GM12878 (cell line): ENCODE measurements at regions not wholly inside any gene's neighbourhood (a gene's known extent, or its start where the extent isn't known, plus 50 kb on each side); places are given as distances from the start of the nearest gene placed in this dataset.

Source experiments
- ATAC-seq: fragments of 200-7000 bp; cut with Tn5 transposase; 3 replicates; pipeline ENCODE4 v1.9.1; 2020; ENCODE audit warnings: mild to moderate bottlenecking, moderate library complexity
- BruUV-seq: library from RNA; stranded (reverse); fragments of 400-500 nt; replicated peaks from 2 replicates; lab custom pipeline; 2021; lab: Mats Ljungman, UMichigan
- CTCF ChIA-PET: fragments of 300-600 bp; sonication (Branson Sonifier 250); formaldehyde crosslinking; extraction: SDS; loops from one replicate; lab custom pipeline; 2021; ENCODE audit warnings: inconsistent platforms; lab: Yijun Ruan, JAX
- POLR2A ChIA-PET: fragments of 350-600 bp; formaldehyde crosslinking; extraction: SDS; loops from one replicate; lab custom pipeline; 2021; ENCODE audit warnings: inconsistent platforms; lab: Charles Lee
- RAD21 ChIA-PET: fragments of 300-600 bp; sonication (Branson Sonifier 250); formaldehyde crosslinking; loops from one replicate; lab custom pipeline; 2023; ENCODE audit warnings: antibody characterized with exemption; ENCODE audit not compliant: unreplicated experiment; lab: Charles Lee
- SMC1A ChIA-PET: fragments of 300-600 bp; sonication (Branson Sonifier 250); formaldehyde crosslinking; loops from one replicate; lab custom pipeline; 2023; ENCODE audit not compliant: unreplicated experiment, uncharacterized antibody; lab: Charles Lee
- DNase-seq: peaks from one replicate; pipeline ENCODE4 v3.0.0-alpha.2; 2011; ENCODE audit warnings: low read depth, low spot score
- FAIRE-seq: peaks from 3 replicates; lab custom pipeline; 2011; peaks lifted over from hg19 to GRCh38; lab: Jason Lieb, UNC
- H2AFZ ChIP-seq: 2 replicates; pipeline ENCODE4 v1.6.0; 2011; ENCODE audit warnings: low read depth, low read length, control low read depth; ENCODE audit not compliant: control insufficient read depth
- H3K27ac ChIP-seq: 2 replicates; pipeline ENCODE4 v1.5.1; 2011; ENCODE audit warnings: control low read depth; ENCODE audit not compliant: control insufficient read depth, insufficient read depth
- H3K27me3 ChIP-seq, 2 experiments: replicated peaks in 1 of 2; 2 replicates each; pipeline versions ENCODE4 v1.6.0 to v1.6.1; 2011; ENCODE audit warnings: low read length in 1 of 2; ENCODE audit not compliant: control insufficient read depth in 2 of 2, insufficient read depth in 2 of 2
- H3K36me3 ChIP-seq, 2 experiments: 2 replicates each; pipeline ENCODE4 v1.5.1; 2011; ENCODE audit warnings: low read length in 1 of 2; ENCODE audit not compliant: control insufficient read depth in 2 of 2, insufficient read depth in 2 of 2
- H3K4me1 ChIP-seq: 2 replicates; pipeline ENCODE4 v1.6.1; 2011; ENCODE audit warnings: mild to moderate bottlenecking, low read length, moderate library complexity, mixed read lengths; ENCODE audit not compliant: control insufficient read depth, insufficient read depth
- H3K4me2 ChIP-seq: 2 replicates; pipeline ENCODE4 v1.6.0; 2011; ENCODE audit warnings: control low read depth; ENCODE audit not compliant: control insufficient read depth, insufficient read depth
- H3K4me3 ChIP-seq: fragments of 200-600 bp; sonication (generic); 2 replicates; pipeline ENCODE4 v1.5.1; 2016
- H3K79me2 ChIP-seq: 2 replicates; pipeline ENCODE4 v1.6.0; 2011; ENCODE audit warnings: low read length; ENCODE audit not compliant: control insufficient read depth, insufficient read depth
- H3K9ac ChIP-seq: 2 replicates; pipeline ENCODE4 v1.8.0; 2011; ENCODE audit warnings: low read length, control low read depth, mixed read lengths; ENCODE audit not compliant: control insufficient read depth, insufficient read depth
- H3K9me3 ChIP-seq: replicated peaks from 3 replicates; pipeline ENCODE4 v1.5.1; 2011; ENCODE audit warnings: mild to moderate bottlenecking, low read length; ENCODE audit not compliant: control insufficient read depth, insufficient read depth
- H4K20me1 ChIP-seq: 2 replicates; pipeline ENCODE4 v1.6.0; 2011; ENCODE audit not compliant: control insufficient read depth, insufficient read depth
- CBX5 ChIP-seq: sonication (generic); IDR thresholded peaks from 2 replicates; pipeline ENCODE4 v1.6.1; 2016; ENCODE audit warnings: low read depth, moderate library complexity, mild to moderate bottlenecking, inconsistent platforms
- CHD1 ChIP-seq: IDR thresholded peaks from 2 replicates; pipeline ENCODE4 v1.6.1; 2012; ENCODE audit warnings: low read depth, low read length, improper control_type of control experiment
- GABPA ChIP-seq: IDR thresholded peaks from 2 replicates; pipeline ENCODE4 v1.6.1; 2014; ENCODE audit warnings: antibody characterized with exemption, low read depth, mild to moderate bottlenecking, inconsistent platforms
- MAX ChIP-seq: IDR thresholded peaks from 2 replicates; pipeline ENCODE4 v1.6.1; 2012; ENCODE audit warnings: low read depth, low read length, improper control_type of control experiment
- NR2C2 ChIP-seq: IDR thresholded peaks from 2 replicates; pipeline ENCODE4 v1.6.1; 2011; ENCODE audit warnings: borderline replicate concordance, low read depth; ENCODE audit not compliant: control insufficient read depth, insufficient read length
- NRF1 ChIP-seq: conservative IDR thresholded peaks from 2 replicates; pipeline ENCODE4 v1.6.1; 2011; ENCODE audit warnings: mild to moderate bottlenecking, low read depth, low read length, improper control_type of control experiment
- REST ChIP-seq: IDR thresholded peaks from 2 replicates; pipeline ENCODE4 v1.6.1; 2012; ENCODE audit warnings: mild to moderate bottlenecking, low read depth, low read length
- SUZ12 ChIP-seq: fragments of 200-600 bp; sonication (generic); IDR thresholded peaks from one replicate; pipeline ENCODE4 v1.6.1; 2018; ENCODE audit warnings: antibody characterized with exemption, mild to moderate bottlenecking; ENCODE audit not compliant: unreplicated experiment
- WRNIP1 ChIP-seq: IDR thresholded peaks from 2 replicates; pipeline ENCODE4 v1.6.1; 2011; ENCODE audit warnings: low read depth, low read length, improper control_type of control experiment, borderline replicate concordance
- ZBTB40 ChIP-seq: fragments of 450-650 bp; IDR thresholded peaks from 2 replicates; pipeline ENCODE4 v1.6.1; 2016; ENCODE audit warnings: mild to moderate bottlenecking, moderate library complexity, borderline replicate concordance
- in situ Hi-C: fragments of 300-500 bp; cut with MboI; formaldehyde crosslinking; loops from 9 replicates; pipeline ENCODE4 v1.14.3; 2018; ENCODE audit warnings: mixed read lengths
- intact Hi-C: fragments of 100-400 bp; cut with micrococcal nuclease; formaldehyde crosslinking; loops from one replicate; pipeline ENCODE4 v1.14.2; 2022; ENCODE audit not compliant: unreplicated experiment

- Histone ChIP-seq H3K36me3 (no peaks in the 10 kb centered on the region), H3K9ac (no peak overlapping the region), H3K4me1 (no peaks in the 10 kb centered on the region), H2AFZ (no peak overlapping the region), H3K4me2 (no peak overlapping the region), H3K9me3 (no peaks in the 10 kb centered on the region), H3K79me2 (no peaks in the 10 kb centered on the region), H3K27ac (no peak overlapping the region), H3K4me3 (no peak overlapping the region), H4K20me1 (no peaks in the 10 kb centered on the region), H3K27me3 (no peaks in the 10 kb centered on the region)
- TF ChIP-seq GABPA (no peak), SUZ12 (no peak)
- DNase-seq (no peak), ATAC-seq (no peak), FAIRE-seq (no peak)
- BruUV-seq, result no TSS peak
- RAD21 ChIA-PET, result no interaction called here
- CTCF ChIA-PET, result no interaction called here
- in situ Hi-C loops, result no loop called here
- SMC1A ChIA-PET, result interaction anchor here (2.5 kb wide), 1 partner anchor 11 kb away, joined by 5 read pairs; no protein-coding TSS in a partner anchor
- POLR2A ChIA-PET, result no interaction called here
- intact Hi-C loops, result no loop called here
Measured at GRCh38 chr6:94623586-94623985, 953.7 kb upstream of the MANEA start.

GRCh38 chr6:94622783-94623182 lies 954.6 kb upstream of the MANEA start:
- ATAC-seq, result no peak
- POLR2A ChIA-PET, result no interaction called here
- H3K9me3 ChIP-seq, result no peaks in the 10 kb centered on the region
- H3K36me3 ChIP-seq, result no peaks in the 10 kb centered on the region
- no peaks in the 10 kb centered on the region for H4K20me1 ChIP-seq
- RAD21 ChIA-PET, result no interaction called here
- in situ Hi-C loops, result no loop called here
- H3K27ac ChIP-seq, result no peak overlapping the region
- SMC1A ChIA-PET, result interaction anchor here (2.5 kb wide), 1 partner anchor 12 kb away, joined by 5 read pairs; no protein-coding TSS in a partner anchor
- CTCF ChIA-PET, result no interaction called here
- no peak overlapping the region for H2AFZ ChIP-seq
- FAIRE-seq, result no peak
- no peak overlapping the region for H3K9ac ChIP-seq
- DNase-seq, result no peak
- intact Hi-C loops, result no loop called here
- no peaks in the 10 kb centered on the region for H3K79me2 ChIP-seq
- no peaks in the 10 kb centered on the region for H3K27me3 ChIP-seq
- no peak overlapping the region for H3K4me3 ChIP-seq
- H3K4me1 ChIP-seq, result no peaks in the 10 kb centered on the region
- no TSS peak for BruUV-seq
- no peak overlapping the region for H3K4me2 ChIP-seq
- TF ChIP-seq ZBTB40 (no peak), NR2C2 (no peak), NRF1 (no peak), MAX (no peak), WRNIP1 (no peak), CHD1 (no peak), CBX5 (no peak), REST (no peak)
